GM20000 (cell line): ENCODE measurements at regions not wholly inside any gene's neighbourhood (a gene's known extent, or its start where the extent isn't known, plus 50 kb on each side); places are given as distances from the start of the nearest gene placed in this dataset.

Experiments used
- DNase-seq: peaks from one replicate; pipeline ENCODE4 v3.0.0; 2012; ENCODE audit warnings: low spot score
- CTCF ChIP-seq: IDR thresholded peaks from 2 replicates; pipeline ENCODE4 v1.5.1; 2012; ENCODE audit warnings: mild to moderate bottlenecking, control low read depth; ENCODE audit errors: extremely low read depth, missing control alignments

GRCh38 chr11:82315093-82315492 lies 418.6 kb downstream of the FAM181B start:
- peak; percentile 12 for TF ChIP-seq CTCF
- peak; percentile 3 for DNase-seq

- TF ChIP-seq CTCF: no peak
- DNase-seq: no peak
These were observed 424.7 kb downstream of the FAM181B start for GRCh38 chr11:82308979-82309378.

- TF ChIP-seq CTCF: no peak
- DNase-seq: no peak
These were observed 428.5 kb downstream of the FAM181B start for GRCh38 chr11:82305123-82305522.

GRCh38 chr11:82303671-82304070 lies 430.0 kb downstream of the FAM181B start:
- DNase-seq: no peak
- TF ChIP-seq CTCF: no peak

GRCh38 chr11:82288471-82288870 lies 445.2 kb downstream of the FAM181B start:
- no peak for TF ChIP-seq CTCF
- no peak for DNase-seq

- DNase-seq: no peak
- no peak for TF ChIP-seq CTCF
These were observed 462.8 kb downstream of the FAM181B start for GRCh38 chr11:82270870-82271269.

- no peak for TF ChIP-seq CTCF
- no peak for DNase-seq
These were observed 465.0 kb downstream of the FAM181B start for GRCh38 chr11:82268627-82269026.
